Heart right ventricle (tissue), 16 donors: ENCODE measurements at regions not wholly inside any gene's neighbourhood (a gene's known extent, or its start where the extent isn't known, plus 50 kb on each side); places are given as distances from the start of the nearest gene placed in this dataset.

ENCODE experiments used
- ATAC-seq, 8 donors: fragments of 200-7000 bp; cut with Tn5 transposase; one replicate each; pipeline ENCODE4 v1.9.1; 2020; ENCODE audit warnings: mild to moderate bottlenecking in 8 of 8, moderate library complexity in 8 of 8, moderate number of reproducible peaks in 1 of 8
- DNase-seq, 2 donors: peaks; one replicate each; pipeline ENCODE4 v3.0.0-alpha.2; 2020
- H3K27ac ChIP-seq, 10 donors: fragments of 200-600 bp; sonication (generic) in 2 of 10; one replicate each; pipeline versions ENCODE4 v1.5.0 to v1.8.0; 2020 to 2022; ENCODE audit warnings: mild to moderate bottlenecking in 3 of 10
- H3K27me3 ChIP-seq, 7 donors: fragments of 200-600 bp; one replicate each; pipeline ENCODE4 v1.8.0; 2021 to 2022; ENCODE audit warnings: mild to moderate bottlenecking in 2 of 7
- H3K36me3 ChIP-seq, 9 donors: fragments of 200-600 bp; sonication (generic) in 1 of 9; one replicate each; pipeline versions ENCODE4 v1.5.0 to v1.8.0; 2020 to 2022; ENCODE audit warnings: mild to moderate bottlenecking in 2 of 9
- H3K4me1 ChIP-seq, 9 donors: fragments of 200-600 bp; sonication (generic) in 1 of 9; one replicate each; pipeline versions ENCODE4 v1.5.0 to v1.8.0; 2020 to 2022; ENCODE audit warnings: mild to moderate bottlenecking in 4 of 9
- H3K4me3 ChIP-seq, 10 donors: fragments of 200-600 bp; sonication (generic) in 2 of 10; one replicate each; pipeline versions ENCODE4 v1.5.0 to v1.8.0; 2020 to 2022; ENCODE audit warnings: mild to moderate bottlenecking in 7 of 10, moderate library complexity in 2 of 10
- H3K9me3 ChIP-seq, 11 donors: fragments of 200-600 bp in 10 of 11; sonication (generic) in 2 of 11; one replicate each; pipeline versions ENCODE4 v1.5.0 to v1.8.0; 2013 to 2022; ENCODE audit warnings: mild to moderate bottlenecking in 2 of 11, control low read depth in 1 of 11, moderate library complexity in 1 of 11
- WGBS, 2 donors: extraction: QIAGEN DNeasy Blood & Tissue Kit; methylation state at CpG; one replicate each; pipeline ENCODE4 v1.1.7; 2013; ENCODE audit warnings: inconsistent platforms in 1 of 2; 5-methylcytosine and 5-hydroxymethylcytosine counted together
- intact Hi-C, 10 donors: fragments of 100-400 bp; cut with DNase I; formaldehyde crosslinking; loops; one replicate each; pipeline versions ENCODE4 v1.11.1 to v1.14.2; 2022
- TF ChIP-seq, protein P1 (sequence below), 9 donors: fragments of 200-600 bp; sonication (generic) in 2 of 9; IDR thresholded peaks; one replicate each; pipeline versions ENCODE4 v1.5.0 to v1.8.0; 2021 to 2022; ENCODE audit warnings: antibody characterized with exemption in 9 of 9, mild to moderate bottlenecking in 5 of 9, moderate library complexity in 1 of 9
- donor health status: Arrhythmogenic right ventricular cardiomyopathy.
- donor health status: ischemic (EF 13 %, LVEDD 7.1; RV severe dilation, severe dysfunction).
- donor health status: healthy with polysubstance abuse.
- donor health status: DM: no; HTN: yes; CAD: no.
- donor health status: DM: no; HTN: no; CAD: no.
- donor health status: ischemic (EF 25% LVEDD 6.9; RV normal size, moderate dysfunction).
- donor health status: ischemic (EF 25% LVEDD 5.7; RV mildly dilated, moderate dysfunction).
- donor health status: healthy.
- donor health status: DM: yes; HTN: yes; CAD: no.
- donor health status: Ischemic cardiomyopathy.
- donor health status: ischemic (EF 35%, LVEDD 5.7; RV mildly dilated, moderate dysfunction).
- donor health status: nonischemic (EF 11% LVEDD 7.7; RV severe dilation, severe dysfunction).
- donor health status: DM: yes; HTN: yes; CAD: no.
- donor health status: PGD.
- donor health status: ischemic (EF 29% LVEDD 5.4; RV normal size, mild dysfunction).
- donor health status: nonischemic (EF 23%, LVEDD 6.1; RV moderate dilation, normal function).

DNA sequence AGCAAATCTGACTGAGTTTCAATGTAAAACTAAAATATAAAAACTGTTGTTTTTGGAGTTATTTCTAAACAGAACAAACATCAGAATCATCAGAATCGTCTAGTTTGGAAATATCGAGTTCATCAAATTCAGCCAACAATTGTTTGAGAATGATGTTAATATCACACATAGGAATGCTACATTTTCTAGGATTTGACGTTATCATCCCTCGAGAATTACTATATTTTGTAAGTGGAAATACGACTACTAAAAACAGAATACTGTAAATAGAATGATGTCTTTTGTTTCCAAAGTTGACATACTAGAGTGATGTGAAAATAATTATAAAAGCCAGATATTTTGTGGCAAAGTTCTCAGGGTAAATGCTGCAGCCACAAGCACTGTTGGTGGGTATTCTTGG lies 805.9 kb downstream of the TLE1 start:
- DNase-seq, result no peak
- H3K9me3 ChIP-seq, result no peaks in the 10 kb centered on the region
- TF ChIP-seq, protein P1, sequence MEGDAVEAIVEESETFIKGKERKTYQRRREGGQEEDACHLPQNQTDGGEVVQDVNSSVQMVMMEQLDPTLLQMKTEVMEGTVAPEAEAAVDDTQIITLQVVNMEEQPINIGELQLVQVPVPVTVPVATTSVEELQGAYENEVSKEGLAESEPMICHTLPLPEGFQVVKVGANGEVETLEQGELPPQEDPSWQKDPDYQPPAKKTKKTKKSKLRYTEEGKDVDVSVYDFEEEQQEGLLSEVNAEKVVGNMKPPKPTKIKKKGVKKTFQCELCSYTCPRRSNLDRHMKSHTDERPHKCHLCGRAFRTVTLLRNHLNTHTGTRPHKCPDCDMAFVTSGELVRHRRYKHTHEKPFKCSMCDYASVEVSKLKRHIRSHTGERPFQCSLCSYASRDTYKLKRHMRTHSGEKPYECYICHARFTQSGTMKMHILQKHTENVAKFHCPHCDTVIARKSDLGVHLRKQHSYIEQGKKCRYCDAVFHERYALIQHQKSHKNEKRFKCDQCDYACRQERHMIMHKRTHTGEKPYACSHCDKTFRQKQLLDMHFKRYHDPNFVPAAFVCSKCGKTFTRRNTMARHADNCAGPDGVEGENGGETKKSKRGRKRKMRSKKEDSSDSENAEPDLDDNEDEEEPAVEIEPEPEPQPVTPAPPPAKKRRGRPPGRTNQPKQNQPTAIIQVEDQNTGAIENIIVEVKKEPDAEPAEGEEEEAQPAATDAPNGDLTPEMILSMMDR (IDR thresholded peaks at IDR 0.05), result no peak
- no peak overlapping the region for H3K4me3 ChIP-seq
- H3K36me3 ChIP-seq, result no peaks in the 10 kb centered on the region
- no peak for ATAC-seq
- WGBS, 2 donors, result 58 to 70% methylated on average over 5 of the region's 5 CpGs
- intact Hi-C loops, result loop anchor here in 1 of 10 donors (5.0 kb wide), 1 partner anchor 276 kb away; no protein-coding TSS in a partner anchor
- H3K4me1 ChIP-seq, result no peaks in the 10 kb centered on the region
- no peaks in the 10 kb centered on the region for H3K27me3 ChIP-seq
- no peak overlapping the region for H3K27ac ChIP-seq

DNA sequence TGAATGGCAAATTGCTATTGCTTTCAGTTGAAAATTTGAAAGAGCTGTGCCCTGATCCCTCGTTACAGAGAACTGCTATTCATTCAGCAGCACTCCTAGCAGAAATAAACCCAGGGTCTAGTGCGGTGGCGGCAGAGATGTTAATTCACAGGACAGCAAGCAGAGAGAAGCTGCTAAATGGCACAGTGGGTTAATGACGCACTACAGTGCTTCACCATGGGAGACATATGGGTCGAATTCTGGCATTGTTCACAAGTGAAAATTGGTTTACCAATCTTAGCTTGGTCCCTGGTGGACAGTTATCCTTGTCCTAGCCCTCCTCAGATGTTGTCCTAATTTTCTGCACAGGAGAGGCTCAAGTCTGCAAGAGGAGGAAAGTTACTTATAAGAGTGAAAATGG lies 807.4 kb downstream of the TLE1 start:
- Histone ChIP-seq H3K4me3 (no peak overlapping the region), H3K27ac (no peak overlapping the region), H3K9me3 (no peaks in the 10 kb centered on the region), H3K4me1 (no peaks in the 10 kb centered on the region), H3K36me3 (no peaks in the 10 kb centered on the region), H3K27me3 (no peaks in the 10 kb centered on the region)
- 49 to 56% methylated on average over 5 of the region's 5 CpGs for WGBS, 2 donors
- intact Hi-C loops, result loop anchor here in 1 of 10 donors (5.0 kb wide), 1 partner anchor 275 kb away; no protein-coding TSS in a partner anchor
- DNase-seq, result no peak
- ATAC-seq, result no peak
- TF ChIP-seq, protein P1 (IDR thresholded peaks at IDR 0.05), result no peak

GRCh38 chr9:80881320-80881719 lies 808.0 kb downstream of the TLE1 start:
- 55 to 60% methylated on average over 6 of the region's 6 CpGs for WGBS, 2 donors
- H3K27me3 ChIP-seq, result no peaks in the 10 kb centered on the region
- intact Hi-C loops, result loop anchor here in 1 of 10 donors (5.0 kb wide), 1 partner anchor 274 kb away; no protein-coding TSS in a partner anchor
- no peak for DNase-seq
- no peaks in the 10 kb centered on the region for H3K4me1 ChIP-seq
- peaks cover 0 to 3% (median 0%) of the 10 kb centered on the region in 11 donors for H3K9me3 ChIP-seq
- H3K36me3 ChIP-seq, result no peaks in the 10 kb centered on the region
- H3K4me3 ChIP-seq, result no peak overlapping the region
- H3K27ac ChIP-seq, result no peak overlapping the region
- no peak for ATAC-seq
- TF ChIP-seq, protein P1 (IDR thresholded peaks at IDR 0.05), result no peak

DNA sequence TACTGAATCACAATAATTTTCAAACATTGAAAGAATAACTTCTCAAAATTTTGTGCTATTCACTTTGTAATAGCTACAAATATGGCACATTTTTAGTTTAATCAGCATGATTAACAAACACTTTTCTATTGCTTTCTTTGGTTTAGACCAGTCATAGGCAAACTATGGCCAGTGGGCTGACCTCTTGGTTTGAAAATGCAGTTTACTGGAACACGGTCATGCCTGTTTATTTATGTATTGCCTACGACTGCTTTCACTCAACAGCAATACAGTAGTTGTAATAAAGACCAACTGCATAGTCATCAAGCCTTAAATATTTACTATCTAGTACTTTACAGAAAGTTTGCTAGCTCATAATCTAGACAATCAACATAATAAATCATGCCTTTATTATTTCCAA lies 810.8 kb downstream of the TLE1 start:
- Histone ChIP-seq H3K27ac (no peak overlapping the region), H3K9me3 (peaks cover 0 to 3% (median 0%) of the 10 kb centered on the region in 11 donors), H3K4me1 (no peaks in the 10 kb centered on the region), H3K27me3 (no peaks in the 10 kb centered on the region), H3K36me3 (no peaks in the 10 kb centered on the region), H3K4me3 (no peak overlapping the region)
- TF ChIP-seq, protein P1 (IDR thresholded peaks at IDR 0.05), result no peak
- ATAC-seq (no peak), DNase-seq (no peak)
- intact Hi-C loops, result no loop called here
- 76 to 88% methylated on average over 2 of the region's 2 CpGs for WGBS, 2 donors
